ENCODE measurements at regions not wholly inside any gene's neighbourhood (a gene's known extent, or its start where the extent isn't known, plus 50 kb on each side); places are given as distances from the start of the nearest gene placed in this dataset.
"Not testable (repeated sequence)": the region's sequence is repeated elsewhere in the genome, so short reads cannot be mapped to it uniquely, and the experiment has no call there.

- H3K4me3 ChIP-seq (ENCODE audit: low read depth, low read length): no peak overlapping the region
- no peak for DNase-seq (ENCODE audit: low read depth)
- TF ChIP-seq, protein P1, sequence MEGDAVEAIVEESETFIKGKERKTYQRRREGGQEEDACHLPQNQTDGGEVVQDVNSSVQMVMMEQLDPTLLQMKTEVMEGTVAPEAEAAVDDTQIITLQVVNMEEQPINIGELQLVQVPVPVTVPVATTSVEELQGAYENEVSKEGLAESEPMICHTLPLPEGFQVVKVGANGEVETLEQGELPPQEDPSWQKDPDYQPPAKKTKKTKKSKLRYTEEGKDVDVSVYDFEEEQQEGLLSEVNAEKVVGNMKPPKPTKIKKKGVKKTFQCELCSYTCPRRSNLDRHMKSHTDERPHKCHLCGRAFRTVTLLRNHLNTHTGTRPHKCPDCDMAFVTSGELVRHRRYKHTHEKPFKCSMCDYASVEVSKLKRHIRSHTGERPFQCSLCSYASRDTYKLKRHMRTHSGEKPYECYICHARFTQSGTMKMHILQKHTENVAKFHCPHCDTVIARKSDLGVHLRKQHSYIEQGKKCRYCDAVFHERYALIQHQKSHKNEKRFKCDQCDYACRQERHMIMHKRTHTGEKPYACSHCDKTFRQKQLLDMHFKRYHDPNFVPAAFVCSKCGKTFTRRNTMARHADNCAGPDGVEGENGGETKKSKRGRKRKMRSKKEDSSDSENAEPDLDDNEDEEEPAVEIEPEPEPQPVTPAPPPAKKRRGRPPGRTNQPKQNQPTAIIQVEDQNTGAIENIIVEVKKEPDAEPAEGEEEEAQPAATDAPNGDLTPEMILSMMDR (conservative IDR thresholded peaks at IDR 0.05; ENCODE audit: low read depth, low read length): no peak
These were observed 836.2 kb downstream of the DNAH5 start for GRCh38 chr5:13108265-13108664.

- DNase-seq (ENCODE audit: low read depth): no peak
- TF ChIP-seq, protein P1 (conservative IDR thresholded peaks at IDR 0.05; ENCODE audit: low read depth, low read length): no peak
- no peak overlapping the region for H3K4me3 ChIP-seq (ENCODE audit: low read depth, low read length)
These were observed 837.0 kb downstream of the DNAH5 start for GRCh38 chr5:13107537-13107936.

DNA sequence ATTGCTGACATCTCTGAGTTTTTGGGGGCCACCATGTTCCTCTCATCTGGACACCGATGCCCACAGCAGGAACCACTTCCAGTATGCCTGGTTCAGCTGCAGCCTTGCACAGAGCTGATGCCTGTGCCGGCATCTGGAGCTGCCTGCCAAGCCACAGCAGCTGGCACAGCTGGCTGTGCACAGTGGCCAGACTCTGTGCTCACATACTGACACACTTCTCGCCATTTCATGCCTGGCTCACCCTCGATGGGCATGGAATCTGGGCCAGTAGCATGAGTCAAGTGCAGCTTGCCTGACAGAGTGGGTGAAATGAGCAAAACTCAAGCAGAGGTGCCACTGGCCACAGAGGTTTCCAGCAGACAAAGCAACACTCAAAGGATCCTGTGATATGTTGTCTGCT is 863.4 kb downstream of the DNAH5 start:
- H3K4me3 ChIP-seq (ENCODE audit: low read depth, low read length): no peak overlapping the region
- TF ChIP-seq, protein P1 (conservative IDR thresholded peaks at IDR 0.05; ENCODE audit: low read depth, low read length): no peak
- no peak for DNase-seq (ENCODE audit: low read depth)

DNA sequence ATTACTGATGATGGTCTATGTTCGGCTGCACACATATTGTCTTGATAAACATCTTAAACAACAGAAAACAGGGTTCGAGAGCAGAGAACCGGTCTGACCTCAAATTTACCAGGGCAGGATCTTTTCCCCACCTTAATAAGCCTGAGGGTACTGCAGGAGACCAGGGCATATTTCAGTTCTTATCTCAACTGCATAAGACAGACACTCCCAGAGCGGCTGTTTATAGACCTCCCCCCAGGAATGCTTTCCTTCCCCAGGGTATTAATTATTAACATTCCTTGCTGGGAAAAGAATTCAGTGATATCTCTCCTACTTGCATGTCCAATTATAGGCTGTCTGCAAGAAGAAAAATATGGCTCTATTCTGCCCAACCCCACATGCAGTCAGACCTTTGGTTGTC is 871.6 kb downstream of the DNAH5 start:
- not testable (repeated sequence) for DNase-seq (ENCODE audit: low read depth); H3K4me3 ChIP-seq (ENCODE audit: low read depth, low read length)

GRCh38 chr5:13063088-13063487 is 881.4 kb downstream of the DNAH5 start:
- TF ChIP-seq, protein P1 (conservative IDR thresholded peaks at IDR 0.05; ENCODE audit: low read depth, low read length): no peak
- DNase-seq (ENCODE audit: low read depth): no peak
- no peak overlapping the region for H3K4me3 ChIP-seq (ENCODE audit: low read depth, low read length)

GRCh38 chr5:13045897-13046551 is 898.5 kb downstream of the DNAH5 start:
- H3K4me3 ChIP-seq (ENCODE audit: low read depth, low read length): no peak overlapping the region
- TF ChIP-seq, protein P1 (conservative IDR thresholded peaks at IDR 0.05; ENCODE audit: low read depth, low read length): no peak
- DNase-seq (ENCODE audit: low read depth): no peak

DNA sequence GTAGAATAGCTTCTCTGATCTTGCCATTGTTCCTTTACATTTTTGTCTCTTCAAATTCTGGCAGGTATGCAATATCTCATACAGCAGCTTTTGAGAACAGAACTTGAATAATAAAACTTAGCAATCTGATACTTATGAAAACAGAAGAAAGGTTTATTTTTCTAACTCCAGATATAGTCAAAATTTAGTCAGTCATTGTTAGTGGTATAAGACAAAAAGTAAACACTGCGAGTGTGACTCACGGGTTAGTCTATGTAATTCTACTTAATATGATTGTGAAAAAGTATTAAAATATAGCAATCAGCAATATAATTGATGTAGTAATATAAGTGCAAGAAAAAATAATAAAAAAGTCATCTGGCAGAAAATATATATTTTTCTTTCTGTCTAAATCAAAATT is 910.4 kb downstream of the DNAH5 start:
- TF ChIP-seq, protein P1 (conservative IDR thresholded peaks at IDR 0.05; ENCODE audit: low read depth, low read length): no peak
- no peak overlapping the region for H3K4me3 ChIP-seq (ENCODE audit: low read depth, low read length)

More for the DNA sequence above, 910.4 kb downstream of the DNAH5 start:
- peak; percentile 0 for DNase-seq (ENCODE audit: low read depth)
